GM12878 (cell line): ENCODE measurements at regions not wholly inside any gene's neighbourhood (a gene's known extent, or its start where the extent isn't known, plus 50 kb on each side); places are given as distances from the start of the nearest gene placed in this dataset.

Source experiments
- ATAC-seq: fragments of 200-7000 bp; cut with Tn5 transposase; 3 replicates; pipeline ENCODE4 v1.9.1; 2020; ENCODE audit warnings: mild to moderate bottlenecking, moderate library complexity
- BruUV-seq: library from RNA; stranded (reverse); fragments of 400-500 nt; replicated peaks from 2 replicates; lab custom pipeline; 2021; lab: Mats Ljungman, UMichigan
- CTCF ChIA-PET: fragments of 300-600 bp; sonication (Branson Sonifier 250); formaldehyde crosslinking; extraction: SDS; loops from one replicate; lab custom pipeline; 2021; ENCODE audit warnings: inconsistent platforms; lab: Yijun Ruan, JAX
- POLR2A ChIA-PET: fragments of 350-600 bp; formaldehyde crosslinking; extraction: SDS; loops from one replicate; lab custom pipeline; 2021; ENCODE audit warnings: inconsistent platforms; lab: Charles Lee
- RAD21 ChIA-PET: fragments of 300-600 bp; sonication (Branson Sonifier 250); formaldehyde crosslinking; loops from one replicate; lab custom pipeline; 2023; ENCODE audit warnings: antibody characterized with exemption; ENCODE audit not compliant: unreplicated experiment; lab: Charles Lee
- SMC1A ChIA-PET: fragments of 300-600 bp; sonication (Branson Sonifier 250); formaldehyde crosslinking; loops from one replicate; lab custom pipeline; 2023; ENCODE audit not compliant: unreplicated experiment, uncharacterized antibody; lab: Charles Lee
- DNase-seq: peaks from one replicate; pipeline ENCODE4 v3.0.0-alpha.2; 2011; ENCODE audit warnings: low read depth, low spot score
- FAIRE-seq: peaks from 3 replicates; lab custom pipeline; 2011; peaks lifted over from hg19 to GRCh38; lab: Jason Lieb, UNC
- H2AFZ ChIP-seq: 2 replicates; pipeline ENCODE4 v1.6.0; 2011; ENCODE audit warnings: low read depth, low read length, control low read depth; ENCODE audit not compliant: control insufficient read depth
- H3K27ac ChIP-seq: 2 replicates; pipeline ENCODE4 v1.5.1; 2011; ENCODE audit warnings: control low read depth; ENCODE audit not compliant: control insufficient read depth, insufficient read depth
- H3K27me3 ChIP-seq, 2 experiments: replicated peaks in 1 of 2; 2 replicates each; pipeline versions ENCODE4 v1.6.0 to v1.6.1; 2011; ENCODE audit warnings: low read length in 1 of 2; ENCODE audit not compliant: control insufficient read depth in 2 of 2, insufficient read depth in 2 of 2
- H3K36me3 ChIP-seq, 2 experiments: 2 replicates each; pipeline ENCODE4 v1.5.1; 2011; ENCODE audit warnings: low read length in 1 of 2; ENCODE audit not compliant: control insufficient read depth in 2 of 2, insufficient read depth in 2 of 2
- H3K4me1 ChIP-seq: 2 replicates; pipeline ENCODE4 v1.6.1; 2011; ENCODE audit warnings: mild to moderate bottlenecking, low read length, moderate library complexity, mixed read lengths; ENCODE audit not compliant: control insufficient read depth, insufficient read depth
- H3K4me2 ChIP-seq: 2 replicates; pipeline ENCODE4 v1.6.0; 2011; ENCODE audit warnings: control low read depth; ENCODE audit not compliant: control insufficient read depth, insufficient read depth
- H3K4me3 ChIP-seq: fragments of 200-600 bp; sonication (generic); 2 replicates; pipeline ENCODE4 v1.5.1; 2016
- H3K79me2 ChIP-seq: 2 replicates; pipeline ENCODE4 v1.6.0; 2011; ENCODE audit warnings: low read length; ENCODE audit not compliant: control insufficient read depth, insufficient read depth
- H3K9ac ChIP-seq: 2 replicates; pipeline ENCODE4 v1.8.0; 2011; ENCODE audit warnings: low read length, control low read depth, mixed read lengths; ENCODE audit not compliant: control insufficient read depth, insufficient read depth
- H3K9me3 ChIP-seq: replicated peaks from 3 replicates; pipeline ENCODE4 v1.5.1; 2011; ENCODE audit warnings: mild to moderate bottlenecking, low read length; ENCODE audit not compliant: control insufficient read depth, insufficient read depth
- H4K20me1 ChIP-seq: 2 replicates; pipeline ENCODE4 v1.6.0; 2011; ENCODE audit not compliant: control insufficient read depth, insufficient read depth
- CHD2 ChIP-seq: IDR thresholded peaks from 2 replicates; pipeline ENCODE4 v1.6.1; 2011; ENCODE audit warnings: low read depth, low read length, improper control_type of control experiment, borderline replicate concordance
- CTCF ChIP-seq, 3 experiments: IDR thresholded peaks in 2 of 3; conservative IDR thresholded peaks in 1 of 3; 2 replicates each; pipeline ENCODE4 v1.5.1; 2011; ENCODE audit warnings: low read depth in 3 of 3, low read length in 3 of 3, mild to moderate bottlenecking in 3 of 3, control low read depth in 2 of 3, moderate library complexity in 2 of 3, inconsistent platforms in 1 of 3, mixed read lengths in 1 of 3; ENCODE audit not compliant: control insufficient read depth in 2 of 3, insufficient read depth in 1 of 3; ENCODE audit errors: extremely low read depth in 1 of 3
- HCFC1 ChIP-seq: fragments of 150-350 bp; IDR thresholded peaks from 2 replicates; pipeline ENCODE4 v1.6.1; 2014; ENCODE audit warnings: low read length
- RFX5 ChIP-seq: IDR thresholded peaks from 2 replicates; pipeline ENCODE4 v1.6.1; 2011; ENCODE audit warnings: low read depth, low read length, improper control_type of control experiment
- ZZZ3 ChIP-seq: IDR thresholded peaks from 2 replicates; pipeline ENCODE4 v1.6.1; 2011; ENCODE audit warnings: low read depth; ENCODE audit not compliant: control insufficient read depth, insufficient read length
- WGBS: methylation state at CpG from one replicate; pipeline ENCODE4 v1.1.6; 2016; ENCODE audit warnings: low lambda C conversion rate; ENCODE audit not compliant: insufficient replicate concordance, insufficient coverage; ENCODE audit errors: missing lambda C conversion rate; 5-methylcytosine and 5-hydroxymethylcytosine counted together
- in situ Hi-C: fragments of 300-500 bp; cut with MboI; formaldehyde crosslinking; loops from 9 replicates; pipeline ENCODE4 v1.14.3; 2018; ENCODE audit warnings: mixed read lengths
- intact Hi-C: fragments of 100-400 bp; cut with micrococcal nuclease; formaldehyde crosslinking; loops from one replicate; pipeline ENCODE4 v1.14.2; 2022; ENCODE audit not compliant: unreplicated experiment
- TF ChIP-seq, protein P1 (sequence below): fragments of 450-650 bp; IDR thresholded peaks from 2 replicates; pipeline ENCODE4 v1.6.1; 2017; ENCODE audit warnings: low read depth, mild to moderate bottlenecking, moderate library complexity
- TF ChIP-seq, protein P2 (sequence below): IDR thresholded peaks from 2 replicates; pipeline ENCODE4 v1.6.1; 2012; ENCODE audit warnings: low read depth, low read length, improper control_type of control experiment
- TF ChIP-seq, protein P3 (sequence below): IDR thresholded peaks from 2 replicates; pipeline ENCODE4 v1.6.1; 2012; ENCODE audit warnings: low read length, inconsistent platforms

DNA sequence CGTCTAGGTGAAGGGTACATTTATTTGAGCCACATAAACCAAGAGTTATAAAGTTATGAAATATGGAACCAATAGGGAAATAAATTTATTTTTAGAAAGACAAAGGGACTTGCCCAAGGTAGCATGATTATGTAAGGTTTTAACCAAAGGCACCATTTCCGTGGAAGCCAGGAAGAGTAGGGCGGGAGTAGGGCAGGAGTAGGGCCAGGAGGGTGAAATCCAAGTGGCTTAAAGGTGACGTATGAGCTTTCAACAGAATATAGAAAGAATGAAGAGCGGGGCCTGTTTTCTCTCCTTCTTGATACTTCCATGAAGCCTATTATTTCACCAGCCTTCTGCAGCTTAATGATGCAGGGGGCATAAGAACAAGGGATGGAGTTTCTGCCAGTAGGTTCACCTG lies 91.7 kb upstream of the PNPLA4 start (continued):
- TF ChIP-seq ZZZ3 (no peak), CHD2 (no peak), RFX5 (no peak), HCFC1 (no peak)
- TF ChIP-seq, protein P1, sequence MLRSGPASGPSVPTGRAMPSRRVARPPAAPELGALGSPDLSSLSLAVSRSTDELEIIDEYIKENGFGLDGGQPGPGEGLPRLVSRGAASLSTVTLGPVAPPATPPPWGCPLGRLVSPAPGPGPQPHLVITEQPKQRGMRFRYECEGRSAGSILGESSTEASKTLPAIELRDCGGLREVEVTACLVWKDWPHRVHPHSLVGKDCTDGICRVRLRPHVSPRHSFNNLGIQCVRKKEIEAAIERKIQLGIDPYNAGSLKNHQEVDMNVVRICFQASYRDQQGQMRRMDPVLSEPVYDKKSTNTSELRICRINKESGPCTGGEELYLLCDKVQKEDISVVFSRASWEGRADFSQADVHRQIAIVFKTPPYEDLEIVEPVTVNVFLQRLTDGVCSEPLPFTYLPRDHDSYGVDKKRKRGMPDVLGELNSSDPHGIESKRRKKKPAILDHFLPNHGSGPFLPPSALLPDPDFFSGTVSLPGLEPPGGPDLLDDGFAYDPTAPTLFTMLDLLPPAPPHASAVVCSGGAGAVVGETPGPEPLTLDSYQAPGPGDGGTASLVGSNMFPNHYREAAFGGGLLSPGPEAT: no peak
- TF ChIP-seq, protein P2, sequence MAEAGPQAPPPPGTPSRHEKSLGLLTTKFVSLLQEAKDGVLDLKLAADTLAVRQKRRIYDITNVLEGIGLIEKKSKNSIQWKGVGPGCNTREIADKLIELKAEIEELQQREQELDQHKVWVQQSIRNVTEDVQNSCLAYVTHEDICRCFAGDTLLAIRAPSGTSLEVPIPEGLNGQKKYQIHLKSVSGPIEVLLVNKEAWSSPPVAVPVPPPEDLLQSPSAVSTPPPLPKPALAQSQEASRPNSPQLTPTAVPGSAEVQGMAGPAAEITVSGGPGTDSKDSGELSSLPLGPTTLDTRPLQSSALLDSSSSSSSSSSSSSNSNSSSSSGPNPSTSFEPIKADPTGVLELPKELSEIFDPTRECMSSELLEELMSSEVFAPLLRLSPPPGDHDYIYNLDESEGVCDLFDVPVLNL: no peak
- TF ChIP-seq, all 136 proteins: peak for 0

DNA sequence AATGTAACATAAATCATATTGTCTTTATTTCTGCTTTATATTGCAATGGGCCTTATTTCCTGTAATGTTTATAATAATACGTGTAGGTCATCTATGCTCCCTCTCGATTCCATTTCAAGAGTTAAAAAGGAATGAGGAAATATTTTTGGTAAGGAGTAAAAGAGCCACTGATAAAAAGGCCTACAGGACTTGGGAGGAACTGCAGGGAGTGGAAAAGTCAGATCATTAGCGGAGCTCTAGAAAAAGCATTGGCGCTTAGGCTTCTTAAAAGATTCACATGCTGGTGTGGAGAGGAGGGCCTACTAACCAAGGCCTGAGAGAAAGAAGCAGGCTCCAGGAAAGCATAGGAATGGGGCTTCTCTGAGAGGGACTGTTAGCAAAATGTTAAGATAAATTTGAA lies 82.9 kb upstream of the PNPLA4 start:
- Histone ChIP-seq H3K79me2 (no peaks in the 10 kb centered on the region), H3K27ac (no peak overlapping the region), H3K4me3 (no peak overlapping the region), H3K4me2 (no peak overlapping the region), H3K4me1 (no peaks in the 10 kb centered on the region), H2AFZ (no peak overlapping the region), H4K20me1 (no peaks in the 10 kb centered on the region), H3K27me3 (no peaks in the 10 kb centered on the region), H3K36me3 (no peaks in the 10 kb centered on the region), H3K9ac (no peak overlapping the region), H3K9me3 (no peaks in the 10 kb centered on the region)
- ATAC-seq (no peak), DNase-seq (no peak), FAIRE-seq (no peak)
- ChIA-PET CTCF (no interaction called here), POLR2A (no interaction called here), SMC1A (interaction anchor here (0.6 to 1.3 kb wide), 2 partner anchors 10 to 1818 kb away, joined by 3 to 4 read pairs; no protein-coding TSS in a partner anchor), RAD21 (no interaction called here)
- TF ChIP-seq, protein P3, sequence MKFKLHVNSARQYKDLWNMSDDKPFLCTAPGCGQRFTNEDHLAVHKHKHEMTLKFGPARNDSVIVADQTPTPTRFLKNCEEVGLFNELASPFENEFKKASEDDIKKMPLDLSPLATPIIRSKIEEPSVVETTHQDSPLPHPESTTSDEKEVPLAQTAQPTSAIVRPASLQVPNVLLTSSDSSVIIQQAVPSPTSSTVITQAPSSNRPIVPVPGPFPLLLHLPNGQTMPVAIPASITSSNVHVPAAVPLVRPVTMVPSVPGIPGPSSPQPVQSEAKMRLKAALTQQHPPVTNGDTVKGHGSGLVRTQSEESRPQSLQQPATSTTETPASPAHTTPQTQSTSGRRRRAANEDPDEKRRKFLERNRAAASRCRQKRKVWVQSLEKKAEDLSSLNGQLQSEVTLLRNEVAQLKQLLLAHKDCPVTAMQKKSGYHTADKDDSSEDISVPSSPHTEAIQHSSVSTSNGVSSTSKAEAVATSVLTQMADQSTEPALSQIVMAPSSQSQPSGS: no peak
- TF ChIP-seq CTCF (IDR thresholded peaks at IDR 0.05 in 2 of 3, conservative IDR thresholded peaks at IDR 0.05 in 1 of 3; ENCODE audit: control insufficient read depth in 2 of 3, extremely low read depth in 1 of 3, insufficient read depth in 1 of 3, low read depth in 3 of 3, low read length in 3 of 3): peak in 1 of 3 experiments; percentile 15; a peak in 1 of 6 replicates
- WGBS: 59% methylated on average over 4 of the region's 4 CpGs
- intact Hi-C loops: no loop called here
- no TSS peak for BruUV-seq
- in situ Hi-C loops: no loop called here
